ENCODE measurements at regions not wholly inside any gene's neighbourhood (a gene's known extent, or its start where the extent isn't known, plus 50 kb on each side); places are given as distances from the start of the nearest gene placed in this dataset.

- TF ChIP-seq ZNF592 (IDR thresholded peaks at IDR 0.05) (no peak), BHLHE40 (IDR thresholded peaks at IDR 0.05; ENCODE audit: borderline replicate concordance in 1 of 2, low read depth in 2 of 2, low read length in 1 of 2) (no peak), SP1 (IDR thresholded peaks at IDR 0.05; ENCODE audit: low read depth, low read length) (no peak), JUNB (IDR thresholded peaks at IDR 0.05) (no peak), CTCF (IDR thresholded peaks at IDR 0.05 in 2 of 3, conservative IDR thresholded peaks at IDR 0.05 in 1 of 3; ENCODE audit: control insufficient read depth in 2 of 3, extremely low read depth in 1 of 3, insufficient read depth in 1 of 3, low read depth in 3 of 3, low read length in 3 of 3) (no peak)
Measured at GRCh38 chr2:51120754-51121280, 88.9 kb upstream of the NRXN1 start (continued).

GRCh38 chr2:51111532-51111931 is 79.6 kb upstream of the NRXN1 start:
- BruUV-seq (replicated peaks) = no TSS peak
- Histone ChIP-seq H2AFZ (ENCODE audit: control insufficient read depth, low read depth, low read length) (no peak overlapping the region), H3K79me2 (ENCODE audit: control insufficient read depth, insufficient read depth, low read length) (no peaks in the 10 kb centered on the region), H3K27me3 (replicated peaks in 1 of 2; ENCODE audit: control insufficient read depth in 2 of 2, insufficient read depth in 2 of 2, low read length in 1 of 2) (no peaks in the 10 kb centered on the region), H3K9me3 (replicated peaks; ENCODE audit: control insufficient read depth, insufficient read depth, low read length) (no peaks in the 10 kb centered on the region), H3K27ac (ENCODE audit: control insufficient read depth, insufficient read depth) (no peak overlapping the region), H4K20me1 (ENCODE audit: control insufficient read depth, insufficient read depth) (no peaks in the 10 kb centered on the region), H3K9ac (ENCODE audit: control insufficient read depth, insufficient read depth, low read length) (no peak overlapping the region), H3K36me3 (ENCODE audit: control insufficient read depth in 2 of 2, insufficient read depth in 2 of 2, low read length in 1 of 2) (no peaks in the 10 kb centered on the region), H3K4me3 (no peak overlapping the region), H3K4me2 (ENCODE audit: control insufficient read depth, insufficient read depth) (no peak overlapping the region), H3K4me1 (ENCODE audit: control insufficient read depth, insufficient read depth, low read length) (no peaks in the 10 kb centered on the region)
- ATAC-seq = no peak
- no peak for FAIRE-seq
- 47% methylated on average over 3 of the region's 3 CpGs for WGBS (ENCODE audit: insufficient coverage, insufficient replicate concordance, low lambda C conversion rate, missing lambda C conversion rate)
- SMC1A ChIA-PET (ENCODE audit: uncharacterized antibody, unreplicated experiment) = no interaction called here
- in situ Hi-C loops (cut with MboI) (no loop called here), intact Hi-C loops (cut with micrococcal nuclease; ENCODE audit: unreplicated experiment) (no loop called here)
- RAD21 ChIA-PET (ENCODE audit: unreplicated experiment) = no interaction called here
- POLR2A ChIA-PET = no interaction called here
- CTCF ChIA-PET = no interaction called here
- DNase-seq (ENCODE audit: low read depth, low spot score) = no peak
- TF ChIP-seq ZNF687 (IDR thresholded peaks at IDR 0.05) = no peak
- TF ChIP-seq FOS (IDR thresholded peaks at IDR 0.05; ENCODE audit: borderline replicate concordance, extremely low read depth, insufficient read length) = no peak
- no peak for TF ChIP-seq SUPT20H (IDR thresholded peaks at IDR 0.05; ENCODE audit: borderline replicate concordance, control insufficient read depth, low read depth, low read length)
- TF ChIP-seq ZNF274 (IDR thresholded peaks at IDR 0.05; ENCODE audit: insufficient read depth, insufficient read length) = no peak
- no peak for TF ChIP-seq RCOR1 (conservative IDR thresholded peaks at IDR 0.05; ENCODE audit: low read depth, low read length)
- no peak for TF ChIP-seq NRF1 (conservative IDR thresholded peaks at IDR 0.05; ENCODE audit: low read depth, low read length)
- no peak for TF ChIP-seq WRNIP1 (IDR thresholded peaks at IDR 0.05; ENCODE audit: borderline replicate concordance, low read depth, low read length)
- TF ChIP-seq HCFC1 (IDR thresholded peaks at IDR 0.05; ENCODE audit: low read length) = no peak
- no peak for TF ChIP-seq SMAD5 (IDR thresholded peaks at IDR 0.05; ENCODE audit: low read depth)
